Limb (tissue), 2 donors: ENCODE measurements at regions not wholly inside any gene's neighbourhood (a gene's known extent, or its start where the extent isn't known, plus 50 kb on each side); places are given as distances from the start of the nearest gene placed in this dataset.

Source experiments
- DNase-seq, 2 donors: peaks; one replicate each; pipeline ENCODE4 v3.0.0-alpha.2; 2016; ENCODE audit errors: extremely low spot score in 2 of 2

- DNase-seq: peak; percentile 80 to 93
These were observed 103.0 kb downstream of the EDN3 start for GRCh38 chr20:59403261-59403961.

- no peak for DNase-seq
These were observed 103.5 kb downstream of the EDN3 start for GRCh38 chr20:59403962-59404314.

- DNase-seq: no peak
These were observed 104.3 kb downstream of the EDN3 start for GRCh38 chr20:59404749-59405148.

GRCh38 chr20:59405226-59406200 is 105.1 kb downstream of the EDN3 start:
- DNase-seq: no peak

GRCh38 chr20:59406446-59406845 is 106.0 kb downstream of the EDN3 start:
- DNase-seq: no peak

- DNase-seq: no peak
These were observed 110.8 kb downstream of the EDN3 start for GRCh38 chr20:59411170-59411569.

DNA sequence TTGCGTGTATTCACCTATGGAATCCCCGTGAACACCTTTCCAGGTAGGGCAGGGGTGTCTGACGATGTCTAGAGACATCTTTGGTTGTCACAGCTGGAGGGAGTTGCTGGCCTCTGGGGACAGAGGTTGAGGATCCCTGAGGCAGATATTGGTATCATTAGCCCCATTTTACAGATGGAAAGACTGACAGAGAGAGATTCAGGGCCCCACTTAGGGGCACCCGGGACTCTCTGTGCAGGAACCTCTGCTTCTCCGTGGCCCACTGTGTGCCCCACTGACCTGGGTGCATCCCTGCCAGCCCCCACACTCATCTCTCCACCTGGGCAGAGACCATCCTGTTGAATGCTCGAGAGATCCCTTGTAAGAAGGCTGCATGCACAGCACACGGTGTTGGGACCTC is 111.2 kb downstream of the EDN3 start:
- DNase-seq: no peak

- peak in 1 of 2 donors; percentile 67 for DNase-seq
These were observed 111.8 kb downstream of the EDN3 start for GRCh38 chr20:59412181-59412580.

- no peak for DNase-seq
These were observed 112.5 kb downstream of the EDN3 start for GRCh38 chr20:59412875-59413284.

DNA sequence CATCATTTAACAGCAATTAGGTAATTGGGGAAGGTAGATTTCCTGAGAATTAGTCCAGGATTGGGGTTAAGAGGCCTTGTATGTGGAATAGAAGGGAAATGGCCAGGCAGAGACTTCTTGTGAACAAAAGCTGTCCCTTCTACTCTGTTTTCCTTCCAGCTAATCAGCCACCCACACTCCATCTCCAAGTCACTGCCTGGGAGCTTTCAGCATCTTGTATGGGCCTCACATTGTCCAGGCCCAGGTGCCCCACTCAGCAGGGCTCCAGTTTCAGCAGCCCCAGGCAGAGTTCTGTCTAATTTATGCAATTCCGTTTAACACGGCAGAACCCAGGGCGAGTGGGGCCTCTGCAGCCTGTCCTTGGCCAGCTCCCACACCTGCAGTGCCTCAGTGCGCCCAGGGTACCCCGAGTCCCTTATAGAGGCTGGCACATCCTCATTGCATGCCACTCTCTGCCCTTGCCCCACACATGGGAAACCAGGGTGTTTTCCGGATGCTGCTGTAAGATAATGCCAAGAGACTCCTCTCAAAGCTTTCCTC is 113.0 kb downstream of the EDN3 start:
- no peak for DNase-seq

- DNase-seq: no peak
These were observed 114.7 kb downstream of the EDN3 start for GRCh38 chr20:59414936-59415623.

DNA sequence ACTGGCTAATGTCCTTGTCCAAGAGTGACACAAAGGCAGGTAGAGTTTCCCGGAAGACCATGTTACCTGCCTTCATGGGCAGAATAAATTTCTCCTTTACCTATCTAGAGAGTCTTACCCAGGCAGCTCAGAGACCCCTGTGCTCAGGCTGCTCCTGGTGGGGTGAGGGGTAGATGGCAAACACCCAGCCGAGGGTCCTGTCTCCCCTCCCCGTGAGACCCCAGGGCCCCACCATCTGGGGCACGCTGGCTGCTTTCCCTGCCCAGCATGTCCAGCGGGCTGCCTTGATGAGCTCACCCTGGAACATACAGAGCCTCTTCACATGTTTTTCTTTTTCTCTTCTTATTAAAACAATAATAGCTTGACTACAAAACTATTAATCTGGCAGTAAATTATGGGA is 116.5 kb downstream of the EDN3 start:
- no peak for DNase-seq

DNA sequence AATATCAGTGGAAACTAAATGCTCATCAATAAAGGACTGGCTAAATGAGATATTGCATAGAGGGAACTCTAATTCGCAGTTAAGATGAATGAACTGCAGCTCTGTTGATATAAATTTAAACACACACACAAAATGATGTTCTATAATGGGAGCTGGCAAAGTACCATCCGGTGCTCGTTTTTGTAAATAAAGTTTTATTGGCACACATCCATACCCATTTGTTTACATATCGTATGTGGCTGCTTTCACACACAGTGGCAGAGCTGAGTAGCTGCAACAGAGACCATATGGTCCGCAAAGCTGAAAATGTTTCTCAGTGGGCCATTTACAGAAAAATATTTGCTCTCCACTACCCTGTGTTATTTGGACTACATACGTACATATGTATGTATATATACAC is 120.7 kb downstream of the EDN3 start:
- no peak for DNase-seq

GRCh38 chr20:59421920-59422637 is 121.7 kb downstream of the EDN3 start:
- DNase-seq: no peak

GRCh38 chr20:59422872-59423544 is 122.6 kb downstream of the EDN3 start:
- peak; percentile 61 to 75 for DNase-seq

DNA sequence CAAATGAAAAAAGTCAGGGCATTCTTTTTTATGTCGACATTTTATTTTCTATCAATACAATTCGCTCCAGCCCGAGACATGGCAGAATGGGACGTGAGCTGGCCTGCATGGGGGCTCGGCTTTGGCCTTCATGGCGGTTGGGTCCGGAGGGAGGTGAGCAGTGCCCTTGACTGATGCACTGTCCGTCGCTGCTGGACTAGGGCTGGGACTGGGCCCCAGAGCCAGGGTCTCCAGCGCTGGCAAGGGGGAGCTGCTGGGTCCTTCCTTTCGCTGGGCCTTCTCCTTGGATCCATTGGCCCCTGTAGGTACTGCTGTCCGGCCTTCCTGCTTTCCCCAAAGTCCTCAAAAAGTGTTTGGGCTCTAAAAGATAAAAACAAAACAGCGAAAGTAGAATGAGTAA is 124.6 kb downstream of the EDN3 start:
- no peak for DNase-seq

DNA sequence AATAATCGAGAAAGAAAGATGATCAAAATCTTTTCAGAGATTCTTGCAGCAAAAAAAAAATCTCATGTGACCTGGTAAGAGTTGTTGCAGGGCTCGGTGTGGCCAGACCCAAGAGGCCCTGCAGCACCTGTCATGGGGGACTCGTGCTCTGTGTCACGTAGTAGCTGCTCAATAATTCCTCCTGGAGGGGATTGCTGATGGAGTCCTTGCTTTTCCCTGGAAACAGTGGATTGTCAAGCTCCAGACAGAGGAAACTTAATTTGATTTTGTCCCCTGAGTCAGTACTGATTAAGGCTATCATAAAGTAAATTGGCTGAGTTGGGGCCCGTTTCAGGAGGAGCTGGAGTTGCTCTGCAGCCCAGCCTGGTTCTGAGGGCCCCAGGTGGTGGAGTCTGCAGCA is 125.2 kb downstream of the EDN3 start:
- no peak for DNase-seq

- no peak for DNase-seq
These were observed 127.6 kb downstream of the EDN3 start for GRCh38 chr20:59428006-59428405.

DNA sequence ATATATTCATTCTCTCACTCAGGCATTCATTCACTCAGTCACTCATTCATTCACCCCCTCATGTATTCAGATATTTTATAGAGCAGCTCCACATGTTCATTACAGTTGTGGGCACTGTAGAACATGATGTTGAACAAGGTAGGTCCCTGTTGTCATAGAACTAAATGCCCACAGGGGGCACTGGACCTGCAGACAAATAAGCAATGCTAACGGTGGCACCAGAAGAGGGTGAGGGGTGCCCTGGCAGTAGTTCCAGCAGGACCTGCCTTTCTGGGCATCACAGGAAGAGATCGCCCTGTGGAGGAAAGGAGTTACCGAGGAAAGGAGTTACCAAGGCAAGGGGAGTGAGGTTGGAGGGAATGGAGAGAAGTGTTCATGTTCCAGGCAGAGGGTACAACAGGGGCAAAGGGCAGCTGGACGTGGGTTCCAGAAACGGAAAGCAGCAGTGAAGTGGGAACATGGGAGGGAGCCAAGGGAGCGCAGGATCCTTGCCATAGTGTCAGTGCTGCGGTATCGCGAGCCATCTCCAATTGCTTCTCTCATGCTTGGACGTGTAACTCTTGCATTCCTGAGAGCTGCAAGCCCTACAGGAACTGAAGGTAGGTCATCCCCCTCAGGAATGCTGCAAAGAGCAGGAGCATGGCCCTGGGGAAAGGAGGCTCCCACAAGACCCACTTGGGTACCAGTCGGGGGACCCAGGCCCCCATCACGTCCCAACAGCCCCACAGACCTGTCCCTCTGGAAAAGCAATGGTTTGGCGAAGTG is 128.2 kb downstream of the EDN3 start:
- DNase-seq: no peak

GRCh38 chr20:59429396-59429795 is 129.0 kb downstream of the EDN3 start:
- DNase-seq: no peak
